Esophagus muscularis mucosa (tissue), 4 donors: ENCODE measurements at regions not wholly inside any gene's neighbourhood (a gene's known extent, or its start where the extent isn't known, plus 50 kb on each side); places are given as distances from the start of the nearest gene placed in this dataset.

ENCODE experiments used
- EP300 ChIP-seq: sonication (generic); formaldehyde crosslinking; IDR thresholded peaks from one replicate; pipeline ENCODE4 v1.6.1; 2017; ENCODE audit warnings: antibody characterized with exemption
- POLR2A ChIP-seq: fragments of 450-650 bp; IDR thresholded peaks from one replicate; pipeline ENCODE4 v1.6.1; 2017; ENCODE audit warnings: antibody characterized with exemption, moderate library complexity, mild to moderate bottlenecking, low read depth
- POLR2AphosphoS5 ChIP-seq, 2 donors: sonication (generic); formaldehyde crosslinking; IDR thresholded peaks; one replicate each; pipeline ENCODE4 v1.6.1; 2017; ENCODE audit warnings: antibody characterized with exemption in 2 of 2
- TF ChIP-seq, protein P1 (sequence below), 3 experiments: fragments of 200-600 bp in 2 of 3; fragments of 450-650 bp in 1 of 3; sonication (generic) in 2 of 3; IDR thresholded peaks; one replicate each; pipeline ENCODE4 v1.5.1; 2017 to 2019; ENCODE audit warnings: antibody characterized with exemption in 3 of 3, mild to moderate bottlenecking in 2 of 3, moderate library complexity in 1 of 3

DNA sequence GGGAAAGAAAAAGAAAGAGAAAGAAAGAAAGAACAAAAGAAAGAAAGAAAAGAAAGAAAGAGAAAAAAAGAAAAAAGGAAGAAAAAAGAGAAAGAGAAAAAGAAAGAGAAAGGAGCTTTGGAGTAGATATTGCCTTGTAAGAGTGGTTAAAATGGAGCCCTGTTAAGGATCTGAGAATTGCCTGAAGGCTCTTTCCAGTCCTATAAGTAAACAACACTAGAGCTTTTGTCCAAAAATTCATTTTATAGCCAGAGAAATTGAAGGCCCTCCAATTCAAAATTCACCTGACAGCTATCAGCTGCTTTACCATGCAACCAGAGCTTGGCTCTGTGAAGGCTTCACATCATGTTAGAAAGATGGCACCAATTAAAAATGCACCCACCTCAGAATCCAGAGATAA, 102.1 kb upstream of the FRMD4B start:
- no peak for TF ChIP-seq EP300
- TF ChIP-seq, protein P1, sequence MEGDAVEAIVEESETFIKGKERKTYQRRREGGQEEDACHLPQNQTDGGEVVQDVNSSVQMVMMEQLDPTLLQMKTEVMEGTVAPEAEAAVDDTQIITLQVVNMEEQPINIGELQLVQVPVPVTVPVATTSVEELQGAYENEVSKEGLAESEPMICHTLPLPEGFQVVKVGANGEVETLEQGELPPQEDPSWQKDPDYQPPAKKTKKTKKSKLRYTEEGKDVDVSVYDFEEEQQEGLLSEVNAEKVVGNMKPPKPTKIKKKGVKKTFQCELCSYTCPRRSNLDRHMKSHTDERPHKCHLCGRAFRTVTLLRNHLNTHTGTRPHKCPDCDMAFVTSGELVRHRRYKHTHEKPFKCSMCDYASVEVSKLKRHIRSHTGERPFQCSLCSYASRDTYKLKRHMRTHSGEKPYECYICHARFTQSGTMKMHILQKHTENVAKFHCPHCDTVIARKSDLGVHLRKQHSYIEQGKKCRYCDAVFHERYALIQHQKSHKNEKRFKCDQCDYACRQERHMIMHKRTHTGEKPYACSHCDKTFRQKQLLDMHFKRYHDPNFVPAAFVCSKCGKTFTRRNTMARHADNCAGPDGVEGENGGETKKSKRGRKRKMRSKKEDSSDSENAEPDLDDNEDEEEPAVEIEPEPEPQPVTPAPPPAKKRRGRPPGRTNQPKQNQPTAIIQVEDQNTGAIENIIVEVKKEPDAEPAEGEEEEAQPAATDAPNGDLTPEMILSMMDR (IDR thresholded peaks at IDR 0.05), result no peak
- TF ChIP-seq POLR2A, result no peak
- TF ChIP-seq POLR2AphosphoS5 (IDR thresholded peaks at IDR 0.05), result no peak
